HG03135 (cell line): ENCODE measurements at regions not wholly inside any gene's neighbourhood (a gene's known extent, or its start where the extent isn't known, plus 50 kb on each side); places are given as distances from the start of the nearest gene placed in this dataset.
"Not testable (repeated sequence)": the region's sequence is repeated elsewhere in the genome, so short reads cannot be mapped to it uniquely, and the experiment has no call there.

ENCODE experiments used
- ATAC-seq: cut with Tn5 transposase; IDR thresholded peaks from one replicate; pipeline ENCODE4 v1.9.1; 2021; ENCODE audit warnings: mild to moderate bottlenecking, moderate library complexity; ENCODE audit not compliant: unreplicated experiment

- no peak for ATAC-seq
Observed at GRCh38 chrX:38937400-38937799, 136.1 kb downstream of the MID1IP1 start.

GRCh38 chrX:38937926-38938325 lies 136.7 kb downstream of the MID1IP1 start:
- ATAC-seq: no peak

- no peak for ATAC-seq
Observed at GRCh38 chrX:38939067-38939466, 137.8 kb downstream of the MID1IP1 start.

GRCh38 chrX:38940547-38940946 lies 139.3 kb downstream of the MID1IP1 start:
- no peak for ATAC-seq

GRCh38 chrX:38941675-38942074 lies 140.4 kb downstream of the MID1IP1 start:
- ATAC-seq: no peak

- no peak for ATAC-seq
Observed at GRCh38 chrX:38943120-38943519, 141.9 kb downstream of the MID1IP1 start.

- no peak for ATAC-seq
Observed at GRCh38 chrX:38948046-38948445, 146.8 kb downstream of the MID1IP1 start.

GRCh38 chrX:38954520-38954919 lies 153.3 kb downstream of the MID1IP1 start:
- no peak for ATAC-seq

GRCh38 chrX:38959736-38960135 lies 158.5 kb downstream of the MID1IP1 start:
- no peak for ATAC-seq

- no peak for ATAC-seq
Observed at GRCh38 chrX:38960137-38960536, 158.9 kb downstream of the MID1IP1 start.

GRCh38 chrX:38961936-38962335 lies 160.7 kb downstream of the MID1IP1 start:
- no peak for ATAC-seq

GRCh38 chrX:38963244-38963643 lies 162.0 kb downstream of the MID1IP1 start:
- ATAC-seq: not testable (repeated sequence)

- ATAC-seq: no peak
Observed at GRCh38 chrX:38965888-38966287, 164.6 kb downstream of the MID1IP1 start.

GRCh38 chrX:38968344-38969216 lies 167.3 kb downstream of the MID1IP1 start:
- no peak for ATAC-seq

GRCh38 chrX:38970074-38970473 lies 168.8 kb downstream of the MID1IP1 start:
- ATAC-seq: peak; percentile 75

- ATAC-seq: no peak
Observed at GRCh38 chrX:38970845-38971244, 169.6 kb downstream of the MID1IP1 start.

GRCh38 chrX:38973322-38973721 lies 172.1 kb downstream of the MID1IP1 start:
- no peak for ATAC-seq

GRCh38 chrX:38974542-38974941 lies 173.3 kb downstream of the MID1IP1 start:
- ATAC-seq: no peak

- no peak for ATAC-seq
Observed at GRCh38 chrX:38975368-38975942, 174.2 kb downstream of the MID1IP1 start.

GRCh38 chrX:38982370-38982769 lies 181.1 kb downstream of the MID1IP1 start:
- no peak for ATAC-seq

- ATAC-seq: no peak
Observed at GRCh38 chrX:38982843-38983242, 181.6 kb downstream of the MID1IP1 start.

- ATAC-seq: no peak
Observed at GRCh38 chrX:38985375-38985774, 184.1 kb downstream of the MID1IP1 start.
